HK-2 (cell line): ENCODE measurements at regions not wholly inside any gene's neighbourhood (a gene's known extent, or its start where the extent isn't known, plus 50 kb on each side); places are given as distances from the start of the nearest gene placed in this dataset.
"Not testable (repeated sequence)": the region's sequence is repeated elsewhere in the genome, so short reads cannot be mapped to it uniquely, and the experiment has no call there.

ENCODE experiments used
- DNase-seq: peaks from one replicate; pipeline ENCODE4 v3.0.0-alpha.2; 2018; ENCODE audit not compliant: unreplicated experiment

DNA sequence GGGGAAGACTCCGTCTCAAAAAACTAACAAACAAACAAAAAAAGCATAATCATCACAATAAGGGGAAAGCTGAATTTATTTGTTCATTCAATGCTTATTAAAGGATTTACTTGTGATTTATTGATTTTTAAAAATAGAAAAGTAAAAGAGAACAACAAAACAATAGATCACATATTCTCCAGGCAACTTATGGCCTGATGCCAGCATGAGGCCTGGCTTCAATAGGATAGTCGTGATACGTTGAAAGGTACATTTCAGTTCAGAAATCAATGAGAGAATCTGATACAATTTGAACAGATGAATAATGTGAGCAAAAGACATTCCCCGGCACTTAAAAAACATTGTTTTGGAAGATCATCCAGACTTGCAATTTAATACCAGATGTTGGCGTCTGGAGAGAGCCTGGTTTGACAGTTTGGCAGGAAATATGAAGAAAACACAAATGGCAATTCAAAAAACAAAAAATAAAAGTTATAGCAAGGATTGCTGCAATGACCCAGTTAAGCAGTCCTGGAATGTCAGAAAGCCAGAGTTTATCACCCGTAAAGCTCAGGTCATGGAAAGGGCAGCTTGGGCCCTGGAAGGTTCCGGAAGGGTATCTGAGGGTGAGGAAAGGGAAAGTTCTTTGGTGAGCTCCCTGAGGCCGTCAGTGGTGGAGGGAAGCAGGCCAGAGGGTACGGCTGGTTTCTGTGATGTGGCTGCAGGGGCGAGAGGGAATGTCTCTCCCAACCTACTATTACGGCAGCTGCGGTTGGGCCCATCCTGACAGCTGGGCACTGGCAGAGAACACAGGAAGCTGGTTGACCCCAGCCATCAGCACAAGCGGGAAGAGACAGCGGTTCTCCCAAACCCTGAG, 230.2 kb upstream of the HES1 start:
- DNase-seq = no peak

GRCh38 chr3:193906849-193907410, 229.0 kb upstream of the HES1 start:
- DNase-seq = no peak

DNA sequence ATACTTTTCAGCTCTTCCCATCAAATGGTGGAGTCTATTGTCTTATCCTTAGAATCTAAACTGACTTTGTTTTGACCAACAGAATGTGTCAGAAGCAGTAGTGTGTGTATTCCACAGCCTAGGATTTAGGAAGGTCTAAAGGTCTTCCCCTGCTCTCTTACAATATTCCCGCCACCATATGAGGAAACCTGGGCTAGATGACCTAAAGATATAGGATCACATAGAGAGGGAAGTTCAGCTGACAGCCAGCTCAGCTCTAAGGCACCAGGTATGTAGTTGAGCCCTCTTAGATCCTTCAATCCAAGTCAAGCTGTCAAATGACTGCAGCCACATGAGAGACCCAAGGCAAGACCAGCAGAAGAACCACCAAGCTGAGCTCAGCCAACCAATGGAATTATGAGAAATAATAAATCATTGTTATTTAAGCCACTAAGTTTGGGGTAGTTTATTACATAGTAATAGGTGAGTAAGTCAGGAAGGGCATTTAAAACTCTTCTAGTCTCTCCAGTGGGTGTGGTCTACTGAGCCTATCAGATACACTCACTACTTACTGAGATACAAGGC, 227.7 kb upstream of the HES1 start:
- no peak for DNase-seq

DNA sequence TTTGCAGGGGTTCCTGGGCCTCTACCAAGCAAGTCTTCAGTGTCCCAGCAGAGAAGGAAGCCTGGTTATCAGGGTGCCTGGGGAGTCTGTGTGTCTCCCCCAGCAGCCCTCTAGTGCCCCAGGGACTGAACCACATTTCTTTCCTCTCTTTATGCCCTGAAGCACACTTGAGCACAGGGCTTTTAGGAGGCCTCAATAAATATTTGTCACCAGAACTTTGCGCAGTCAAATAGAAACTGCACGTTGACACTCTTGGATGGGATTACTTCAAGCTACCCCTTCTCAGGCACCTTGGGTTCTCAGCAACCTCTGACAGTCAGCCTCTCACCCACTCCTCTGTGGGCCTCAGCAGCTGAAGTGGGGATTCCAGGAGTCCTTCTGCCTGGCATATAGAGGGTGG, 226.6 kb upstream of the HES1 start:
- DNase-seq = no peak

GRCh38 chr3:193910310-193910709, 225.6 kb upstream of the HES1 start:
- DNase-seq = no peak

- DNase-seq = no peak
These were observed 224.8 kb upstream of the HES1 start for GRCh38 chr3:193910886-193911738.

- no peak for DNase-seq
These were observed 224.1 kb upstream of the HES1 start for GRCh38 chr3:193911784-193912340.

DNA sequence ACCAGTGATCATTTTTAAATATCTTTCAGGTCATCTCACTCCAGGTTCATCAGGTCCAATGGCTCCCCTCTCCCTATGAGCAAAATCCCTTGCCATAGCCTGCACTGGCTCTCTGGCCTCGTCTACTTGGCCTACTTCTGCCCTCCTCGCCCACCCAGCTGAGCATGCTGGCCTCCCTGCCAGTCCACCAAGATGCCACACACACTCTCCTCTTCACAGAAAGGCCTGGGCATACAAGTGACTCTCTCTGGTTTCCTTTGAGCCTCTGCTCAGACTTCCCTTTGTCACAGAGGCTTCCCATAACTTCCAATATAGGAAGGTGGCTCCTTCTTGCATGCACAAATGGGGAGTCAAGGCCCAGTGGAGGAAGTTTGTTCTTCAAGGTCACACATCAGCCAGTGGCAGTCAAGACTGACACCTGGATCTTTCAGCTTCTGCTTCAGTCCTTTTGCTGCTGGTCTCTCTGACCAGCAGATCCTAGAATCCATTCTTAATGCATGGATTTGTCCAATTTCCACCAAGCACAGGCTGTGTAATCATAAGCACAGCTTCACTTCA, 223.2 kb upstream of the HES1 start:
- DNase-seq = no peak

DNA sequence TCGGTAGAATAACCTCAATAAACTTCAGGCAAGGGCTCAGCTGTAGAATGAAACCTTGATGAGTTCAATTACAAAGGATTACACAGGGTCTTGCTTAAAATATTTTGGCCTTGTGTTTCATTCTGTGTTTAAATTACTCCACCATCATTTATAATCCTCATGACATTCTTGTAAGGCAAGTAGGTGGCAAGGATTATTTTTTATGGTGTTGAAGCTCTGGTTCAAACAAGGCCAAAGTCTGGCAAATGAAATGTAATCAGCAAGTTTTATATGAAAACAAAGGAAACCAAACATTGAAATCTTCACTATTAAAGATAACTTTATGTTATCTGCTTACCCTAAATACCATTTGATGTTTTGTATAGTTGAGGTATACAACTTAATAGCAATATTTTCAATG, 221.3 kb upstream of the HES1 start:
- no peak for DNase-seq

- DNase-seq = no peak
These were observed 220.8 kb upstream of the HES1 start for GRCh38 chr3:193915099-193915498.

DNA sequence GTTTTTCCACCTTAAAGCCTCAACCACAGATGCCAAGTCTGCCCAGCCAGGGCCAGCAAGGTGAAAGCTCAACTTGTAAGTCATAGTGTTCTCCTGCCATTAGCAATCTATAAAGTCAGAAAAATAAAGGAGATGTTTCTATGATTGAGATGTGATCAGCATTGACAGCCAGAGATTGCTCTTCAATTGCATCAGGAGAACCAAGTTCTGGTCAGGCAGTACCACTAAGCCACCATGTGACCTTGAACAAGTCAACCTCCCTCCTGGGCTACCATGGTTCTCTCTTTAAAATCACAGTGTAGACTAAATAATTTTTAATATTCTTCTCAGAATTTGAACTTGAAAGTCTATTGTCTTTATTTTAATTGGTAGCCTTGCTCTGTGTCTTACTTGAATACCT, 220.3 kb upstream of the HES1 start:
- DNase-seq = no peak

DNA sequence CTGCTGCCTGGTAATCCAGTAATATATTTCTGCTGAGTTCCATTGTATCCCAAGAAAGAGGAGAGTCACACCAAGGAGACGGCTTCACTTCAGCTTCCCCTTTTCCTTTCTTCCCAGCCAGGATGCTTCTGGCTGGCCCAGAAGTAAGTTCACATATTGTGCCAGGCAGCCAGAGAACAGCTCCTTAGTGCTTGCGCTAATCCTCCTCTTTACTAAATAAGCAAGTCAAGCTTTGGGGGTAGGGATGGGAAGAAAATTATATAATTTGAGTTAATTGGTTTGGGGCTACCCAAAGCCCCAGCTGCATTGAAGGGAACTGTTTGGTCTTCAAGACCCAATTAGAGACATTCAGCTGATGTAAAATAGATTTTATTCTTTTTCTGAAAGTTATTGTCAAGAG, 218.8 kb upstream of the HES1 start:
- DNase-seq = no peak

DNA sequence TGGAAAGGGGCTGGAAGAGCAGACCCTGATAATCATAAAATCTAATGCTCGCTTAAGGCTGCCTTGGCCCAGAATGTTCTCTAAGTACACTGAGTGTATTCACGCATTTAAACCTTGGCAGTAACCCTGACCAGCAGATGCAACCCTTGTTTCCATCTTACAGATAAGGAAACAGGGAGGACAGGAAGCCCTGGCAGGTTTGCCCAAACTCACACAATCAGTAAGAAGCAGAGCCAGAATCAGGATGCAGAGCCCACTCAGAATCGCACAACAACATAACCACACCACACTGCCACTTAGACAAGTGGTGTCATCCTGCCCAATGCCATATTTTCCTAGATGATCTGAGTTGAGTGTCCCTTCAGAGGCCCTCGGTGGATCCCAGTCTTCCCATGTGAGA, 214.5 kb upstream of the HES1 start:
- no peak for DNase-seq

DNA sequence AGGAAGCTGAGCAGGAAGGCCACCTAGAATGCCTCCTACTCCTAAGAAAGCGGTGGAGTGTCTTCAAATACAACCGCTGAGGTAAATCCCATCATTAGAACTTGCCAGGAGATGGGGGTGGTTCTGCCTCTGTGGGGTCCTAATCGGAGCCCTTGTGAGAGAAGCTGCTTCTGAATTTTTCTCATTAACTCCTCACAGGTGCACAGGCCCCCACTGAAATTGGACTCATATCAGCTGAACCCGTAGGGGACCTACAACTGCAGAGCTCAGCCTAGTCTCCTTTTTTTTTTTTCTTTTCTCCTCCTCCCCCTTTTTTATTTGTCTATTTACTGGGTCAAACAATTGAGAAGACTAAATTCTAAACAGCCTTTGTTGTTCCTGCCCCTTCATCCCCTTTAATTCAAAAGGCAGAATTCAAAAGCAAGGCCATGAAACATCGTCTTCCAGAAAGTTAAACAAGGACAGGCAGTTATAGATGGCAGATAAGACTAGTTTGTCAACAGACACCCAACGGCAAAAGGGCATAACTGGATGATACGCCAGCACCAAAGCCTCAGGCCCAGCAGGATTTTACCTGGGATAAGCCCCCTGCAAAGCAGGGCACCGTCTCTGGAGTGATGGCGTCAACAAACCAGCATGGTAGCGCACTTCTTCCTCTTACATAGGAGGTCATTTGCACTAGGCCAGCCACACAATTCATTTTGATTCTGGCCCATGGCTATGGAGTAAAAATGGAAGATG, 213.7 kb upstream of the HES1 start:
- DNase-seq = no peak

DNA sequence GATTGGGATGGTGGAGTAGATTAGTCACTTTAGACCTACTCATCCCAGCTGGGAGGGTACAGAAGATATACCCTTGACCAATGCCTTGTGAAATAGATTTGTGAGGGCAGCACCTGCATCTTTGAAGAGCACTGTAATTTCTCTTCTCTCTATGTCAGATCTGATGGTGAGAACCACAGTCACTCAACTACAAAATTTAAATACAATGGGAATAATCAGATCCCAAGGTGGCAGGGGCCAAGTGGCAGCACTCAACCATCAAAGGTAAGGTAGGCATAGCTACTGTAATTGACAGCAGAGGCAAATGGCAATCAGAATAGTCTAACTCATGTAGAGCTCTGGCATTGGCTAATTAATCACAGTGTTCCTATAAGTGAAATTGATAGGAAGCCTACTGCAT, 212.0 kb upstream of the HES1 start:
- DNase-seq = not testable (repeated sequence)

DNA sequence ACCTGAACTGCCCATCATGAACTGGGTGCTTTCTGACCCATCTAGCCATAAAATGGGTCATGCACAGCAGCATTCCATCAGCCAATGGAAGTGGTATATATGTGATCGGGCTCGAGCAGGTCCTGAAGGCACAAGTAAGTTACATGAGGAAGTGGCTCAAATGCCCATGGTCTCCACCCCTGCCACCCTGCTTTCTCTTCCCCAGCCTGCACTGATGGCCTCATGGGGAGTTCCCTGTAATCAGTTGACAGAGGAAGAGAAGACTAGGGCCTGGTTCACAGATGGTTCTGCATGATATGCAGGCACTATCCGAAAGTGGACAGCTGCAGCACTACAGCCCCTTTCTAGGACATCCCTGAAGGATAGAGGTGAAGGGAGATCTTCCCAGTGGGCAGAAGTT, 209.9 kb upstream of the HES1 start:
- DNase-seq = not testable (repeated sequence)

GRCh38 chr3:193927413-193928206, 208.3 kb upstream of the HES1 start:
- not testable (repeated sequence) for DNase-seq

DNA sequence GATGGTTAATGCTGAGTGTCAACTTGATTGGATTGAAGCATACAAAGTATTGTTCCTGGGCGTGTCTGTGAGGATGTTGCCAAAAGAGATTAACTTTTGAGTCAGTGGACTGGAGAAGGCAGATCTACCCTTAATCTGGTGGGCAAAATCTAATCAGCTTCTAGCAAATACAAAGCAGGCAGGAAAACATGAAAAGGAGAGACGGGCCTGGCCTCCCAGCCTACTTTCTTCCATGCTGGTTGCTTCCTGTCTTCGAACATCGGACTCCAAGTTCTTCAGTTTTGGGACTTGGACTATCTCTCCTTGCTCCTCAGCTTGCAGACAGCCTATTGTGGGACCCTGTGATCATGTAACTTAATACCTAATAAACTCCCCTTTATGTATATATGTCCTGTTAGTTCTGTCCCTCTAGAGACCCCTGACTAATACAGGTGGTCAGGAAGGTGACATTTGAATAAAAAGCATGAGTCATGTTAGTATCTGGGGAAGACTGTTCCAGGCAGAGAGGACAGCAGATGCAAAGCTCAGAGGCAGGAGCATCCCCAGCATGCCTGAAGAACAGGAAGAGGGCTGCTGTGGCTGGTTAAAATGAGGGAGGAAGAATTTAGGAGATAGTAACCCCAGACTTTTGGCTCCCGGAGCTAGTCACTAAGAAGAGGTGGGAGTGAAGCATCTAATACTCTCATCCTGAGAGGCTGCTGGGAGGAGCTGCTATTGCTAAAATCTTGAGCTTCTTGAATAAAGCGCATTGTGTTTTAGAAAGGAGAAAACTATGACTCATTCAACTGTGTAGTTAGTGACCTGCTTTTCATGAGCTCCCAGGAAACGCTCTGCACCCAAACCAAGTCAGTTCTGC, 207.4 kb upstream of the HES1 start:
- DNase-seq = no peak

DNA sequence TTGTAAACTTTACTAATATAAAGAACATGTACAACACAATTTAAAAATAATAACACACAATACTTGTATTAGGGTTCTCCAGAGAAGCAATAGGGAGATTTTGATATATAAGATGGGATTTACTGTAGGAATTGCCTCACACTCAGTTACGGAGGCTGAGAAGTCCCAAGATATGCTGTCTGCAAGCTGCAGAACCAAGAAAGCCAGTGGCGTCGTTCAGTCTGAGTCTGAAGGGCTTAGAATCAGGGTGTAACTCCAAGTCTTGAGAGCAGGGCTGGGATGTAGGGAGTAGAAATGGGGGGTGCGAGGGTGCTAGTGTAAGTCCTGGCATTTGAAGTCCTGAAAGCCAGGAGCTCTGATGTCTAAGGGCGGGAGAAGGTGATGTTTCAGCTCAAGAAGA, 206.6 kb upstream of the HES1 start:
- no peak for DNase-seq
